ENCODE measurements at regions not wholly inside any gene's neighbourhood (a gene's known extent, or its start where the extent isn't known, plus 50 kb on each side); places are given as distances from the start of the nearest gene placed in this dataset.

DNA sequence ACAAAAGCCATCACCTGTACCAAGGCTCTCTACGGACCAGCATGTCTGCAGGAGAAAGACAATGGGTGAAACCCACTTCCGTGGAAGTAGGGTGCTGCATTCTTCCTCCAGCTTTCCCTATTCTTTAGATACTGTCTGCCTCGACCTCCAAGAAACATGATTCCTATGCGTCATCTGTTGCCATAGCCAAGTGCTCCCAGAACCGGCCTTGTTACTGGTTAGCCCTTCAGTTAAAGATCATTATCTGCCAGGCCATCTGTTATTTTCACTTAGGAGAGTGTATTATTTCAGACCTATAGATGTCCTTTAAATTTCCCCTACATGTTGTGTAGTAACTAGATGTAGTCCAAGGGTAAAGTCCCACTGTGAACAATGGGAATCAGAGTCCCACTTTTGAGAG lies 89.0 kb upstream of the KIAA1217 start:
- TF ChIP-seq, protein P1, sequence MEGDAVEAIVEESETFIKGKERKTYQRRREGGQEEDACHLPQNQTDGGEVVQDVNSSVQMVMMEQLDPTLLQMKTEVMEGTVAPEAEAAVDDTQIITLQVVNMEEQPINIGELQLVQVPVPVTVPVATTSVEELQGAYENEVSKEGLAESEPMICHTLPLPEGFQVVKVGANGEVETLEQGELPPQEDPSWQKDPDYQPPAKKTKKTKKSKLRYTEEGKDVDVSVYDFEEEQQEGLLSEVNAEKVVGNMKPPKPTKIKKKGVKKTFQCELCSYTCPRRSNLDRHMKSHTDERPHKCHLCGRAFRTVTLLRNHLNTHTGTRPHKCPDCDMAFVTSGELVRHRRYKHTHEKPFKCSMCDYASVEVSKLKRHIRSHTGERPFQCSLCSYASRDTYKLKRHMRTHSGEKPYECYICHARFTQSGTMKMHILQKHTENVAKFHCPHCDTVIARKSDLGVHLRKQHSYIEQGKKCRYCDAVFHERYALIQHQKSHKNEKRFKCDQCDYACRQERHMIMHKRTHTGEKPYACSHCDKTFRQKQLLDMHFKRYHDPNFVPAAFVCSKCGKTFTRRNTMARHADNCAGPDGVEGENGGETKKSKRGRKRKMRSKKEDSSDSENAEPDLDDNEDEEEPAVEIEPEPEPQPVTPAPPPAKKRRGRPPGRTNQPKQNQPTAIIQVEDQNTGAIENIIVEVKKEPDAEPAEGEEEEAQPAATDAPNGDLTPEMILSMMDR (conservative IDR thresholded peaks at IDR 0.05 in 1 of 2, IDR thresholded peaks at IDR 0.05 in 1 of 2; ENCODE audit: extremely low read depth in 1 of 2, insufficient read depth in 1 of 2, low read depth in 1 of 2, low read length in 2 of 2), result no peak
- no peak for TF ChIP-seq EZH2 (IDR thresholded peaks at IDR 0.05; ENCODE audit: borderline replicate concordance, low read length)

Data from mammary epithelial cell (primary cell).